ENCODE measurements at regions not wholly inside any gene's neighbourhood (a gene's known extent, or its start where the extent isn't known, plus 50 kb on each side); places are given as distances from the start of the nearest gene placed in this dataset.

DNA sequence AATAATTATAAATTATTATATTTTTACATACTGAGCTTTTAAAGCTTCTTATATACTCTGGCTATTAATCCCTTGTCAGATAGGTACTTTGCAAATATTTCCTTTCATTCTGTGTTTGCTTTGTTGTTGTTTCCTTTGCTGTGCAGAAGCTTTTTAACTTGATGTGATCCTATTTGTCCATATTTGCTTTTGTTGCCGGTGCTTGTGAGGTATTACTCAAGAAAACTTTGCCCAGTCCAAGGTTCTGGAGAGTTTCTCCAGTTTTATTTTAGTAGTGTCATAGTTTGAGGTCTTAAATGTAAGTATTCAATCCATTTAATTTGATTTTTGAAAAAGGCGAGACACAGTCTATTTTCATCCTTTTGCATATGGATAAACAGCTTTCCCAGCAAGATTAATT lies 1319.9 kb upstream of the PRR20A start:
- H3K27me3 ChIP-seq = no peaks in the 10 kb centered on the region
- no peaks in the 10 kb centered on the region for H3K36me3 ChIP-seq
- H3K9me3 ChIP-seq = no peaks in the 10 kb centered on the region
- no peak for TF ChIP-seq POLR2A (IDR thresholded peaks at IDR 0.05)
- TF ChIP-seq EP300 (IDR thresholded peaks at IDR 0.05) = no peak
- no peak for TF ChIP-seq CTCF (IDR thresholded peaks at IDR 0.05)
- H3K27ac ChIP-seq = no peak overlapping the region
- DNase-seq (ENCODE audit: low spot score in 2 of 2) = no peak
- no peaks in the 10 kb centered on the region for H3K4me1 ChIP-seq
- H3K4me3 ChIP-seq = no peak overlapping the region
- 84 to 87% methylated on average over 2 of the region's 2 CpGs for WGBS, 2 donors

GRCh38 chr13:55869648-55870047 lies 1271.1 kb upstream of the PRR20A start:
- no peaks in the 10 kb centered on the region for H3K36me3 ChIP-seq
- peaks cover 0 to 19% (median 0%) of the 10 kb centered on the region in 4 donors for H3K9me3 ChIP-seq

GRCh38 chr13:55887561-55887960 lies 1253.2 kb upstream of the PRR20A start:
- Histone ChIP-seq H3K36me3 (no peaks in the 10 kb centered on the region), H3K4me1 (no peaks in the 10 kb centered on the region), H3K9me3 (no peaks in the 10 kb centered on the region), H3K4me3 (no peak overlapping the region), H3K27ac (no peak overlapping the region), H3K27me3 (no peaks in the 10 kb centered on the region)
- TF ChIP-seq EP300 (IDR thresholded peaks at IDR 0.05) = no peak
- TF ChIP-seq POLR2A (IDR thresholded peaks at IDR 0.05) = no peak
- TF ChIP-seq CTCF (IDR thresholded peaks at IDR 0.05) = no peak
- 88% methylated on average over 1 of the region's 1 CpG for WGBS, 2 donors
- no peak for DNase-seq (ENCODE audit: low spot score in 2 of 2)

More at GRCh38 chr13:55869648-55870047, 1271.1 kb upstream of the PRR20A start:
- DNase-seq (ENCODE audit: low spot score in 2 of 2) = no peak
- H3K27ac ChIP-seq = no peak overlapping the region
- H3K4me1 ChIP-seq = no peaks in the 10 kb centered on the region
- TF ChIP-seq POLR2A (IDR thresholded peaks at IDR 0.05) (no peak), EP300 (IDR thresholded peaks at IDR 0.05) (no peak), CTCF (IDR thresholded peaks at IDR 0.05) (no peak)
- WGBS, 2 donors = 67 to 82% methylated on average over 1 of the region's 1 CpG
- no peaks in the 10 kb centered on the region for H3K27me3 ChIP-seq
- H3K4me3 ChIP-seq = no peak overlapping the region

DNA sequence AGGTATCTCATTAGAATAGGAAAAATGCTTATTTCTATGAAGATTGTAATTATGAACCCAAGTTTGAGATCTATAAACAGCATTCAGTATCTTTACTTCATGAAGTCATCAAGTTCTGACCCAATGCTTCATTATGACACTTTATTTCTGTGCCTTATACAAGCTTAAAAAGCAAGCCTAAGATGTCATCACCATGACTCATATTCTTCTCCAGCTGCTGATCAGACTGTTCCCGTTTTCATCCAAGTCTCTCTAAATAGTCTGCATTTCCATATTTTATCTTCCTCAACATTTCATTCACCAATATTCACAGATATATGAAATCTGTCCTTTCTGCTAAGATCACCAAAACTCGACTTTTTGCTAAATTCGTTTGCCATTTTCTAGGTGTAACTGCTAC lies 1247.2 kb upstream of the PRR20A start:
- H3K27ac ChIP-seq = no peak overlapping the region
- no peaks in the 10 kb centered on the region for H3K27me3 ChIP-seq
- H3K4me1 ChIP-seq = no peaks in the 10 kb centered on the region
- no peaks in the 10 kb centered on the region for H3K9me3 ChIP-seq
- DNase-seq (ENCODE audit: low spot score in 2 of 2) = no peak
- 77 to 83% methylated on average over 3 of the region's 3 CpGs for WGBS, 2 donors
- TF ChIP-seq EP300 (IDR thresholded peaks at IDR 0.05) (no peak), CTCF (IDR thresholded peaks at IDR 0.05) (no peak), POLR2A (IDR thresholded peaks at IDR 0.05) (no peak)
- no peaks in the 10 kb centered on the region for H3K36me3 ChIP-seq
- H3K4me3 ChIP-seq = no peak overlapping the region

- Histone ChIP-seq H3K27ac (no peak overlapping the region), H3K9me3 (peaks cover 0 to 3% (median 0%) of the 10 kb centered on the region in 4 donors), H3K4me1 (no peaks in the 10 kb centered on the region), H3K4me3 (no peak overlapping the region), H3K27me3 (no peaks in the 10 kb centered on the region), H3K36me3 (no peaks in the 10 kb centered on the region)
- no peak for TF ChIP-seq CTCF (IDR thresholded peaks at IDR 0.05)
- 77 to 80% methylated on average over 5 of the region's 5 CpGs for WGBS, 2 donors
- DNase-seq (ENCODE audit: low spot score in 2 of 2) = no peak
Observed at GRCh38 chr13:55937180-55937579, 1203.5 kb upstream of the PRR20A start.

All from tibial nerve (tissue), 4 donors.